Duodenal mucosa (tissue), 2 donors: ENCODE measurements at regions not wholly inside any gene's neighbourhood (a gene's known extent, or its start where the extent isn't known, plus 50 kb on each side); places are given as distances from the start of the nearest gene placed in this dataset.

ENCODE experiments used
- H3K27ac ChIP-seq: one replicate; pipeline ENCODE4 v1.7.0; 2013; ENCODE audit warnings: low read depth, low read length
- H3K27me3 ChIP-seq, 2 donors: one replicate each; pipeline ENCODE4 v1.7.0; 2013; ENCODE audit warnings: low read length in 2 of 2, control low read depth in 1 of 2; ENCODE audit not compliant: insufficient read depth in 2 of 2, control insufficient read depth in 1 of 2
- H3K36me3 ChIP-seq, 2 donors: one replicate each; pipeline ENCODE4 v1.7.0; 2013; ENCODE audit warnings: low read length in 2 of 2, control low read depth in 1 of 2; ENCODE audit not compliant: insufficient read depth in 2 of 2, control insufficient read depth in 1 of 2
- H3K4me1 ChIP-seq, 2 donors: one replicate each; pipeline ENCODE4 v1.7.0; 2013; ENCODE audit warnings: low read length in 2 of 2, control low read depth in 1 of 2; ENCODE audit not compliant: insufficient read depth in 2 of 2, control insufficient read depth in 1 of 2
- H3K4me3 ChIP-seq, 2 donors: one replicate each; pipeline ENCODE4 v1.7.0; 2013; ENCODE audit warnings: low read length in 2 of 2, low read depth in 1 of 2
- H3K9ac ChIP-seq, 2 donors: one replicate each; pipeline ENCODE4 v1.7.0; 2013; ENCODE audit warnings: low read length in 2 of 2, low read depth in 1 of 2
- H3K9me3 ChIP-seq, 2 donors: one replicate each; pipeline ENCODE4 v1.7.0; 2013; ENCODE audit warnings: low read length in 2 of 2, control low read depth in 1 of 2; ENCODE audit not compliant: control insufficient read depth in 1 of 2

GRCh38 chrX:13893826-13894225 lies 76.9 kb upstream of the GPM6B start:
- Histone ChIP-seq H3K4me3 (no peak overlapping the region), H3K9ac (no peak overlapping the region), H3K9me3 (no peaks in the 10 kb centered on the region), H3K27ac (no peak overlapping the region), H3K4me1 (no peaks in the 10 kb centered on the region), H3K36me3 (no peaks in the 10 kb centered on the region), H3K27me3 (no peaks in the 10 kb centered on the region)

GRCh38 chrX:13892856-13893255 lies 76.0 kb upstream of the GPM6B start:
- no peak overlapping the region for H3K27ac ChIP-seq
- H3K27me3 ChIP-seq: no peaks in the 10 kb centered on the region
- H3K4me1 ChIP-seq: no peaks in the 10 kb centered on the region
- no peaks in the 10 kb centered on the region for H3K36me3 ChIP-seq
- H3K4me3 ChIP-seq: no peak overlapping the region
- H3K9ac ChIP-seq: no peak overlapping the region
- H3K9me3 ChIP-seq: no peaks in the 10 kb centered on the region

- no peak overlapping the region for H3K9ac ChIP-seq
- H3K27ac ChIP-seq: no peak overlapping the region
- H3K4me3 ChIP-seq: no peak overlapping the region
- no peaks in the 10 kb centered on the region for H3K27me3 ChIP-seq
- H3K36me3 ChIP-seq: no peaks in the 10 kb centered on the region
- no peaks in the 10 kb centered on the region for H3K9me3 ChIP-seq
- H3K4me1 ChIP-seq: no peaks in the 10 kb centered on the region
These were observed 74.7 kb upstream of the GPM6B start for GRCh38 chrX:13891377-13892140.

- Histone ChIP-seq H3K9me3 (no peaks in the 10 kb centered on the region), H3K9ac (no peak overlapping the region), H3K27ac (no peak overlapping the region), H3K4me1 (no peaks in the 10 kb centered on the region), H3K27me3 (no peaks in the 10 kb centered on the region), H3K36me3 (no peaks in the 10 kb centered on the region), H3K4me3 (no peak overlapping the region)
These were observed 73.9 kb upstream of the GPM6B start for GRCh38 chrX:13890806-13891205.

GRCh38 chrX:13888284-13888683 lies 71.4 kb upstream of the GPM6B start:
- Histone ChIP-seq H3K36me3 (no peaks in the 10 kb centered on the region), H3K27me3 (no peaks in the 10 kb centered on the region), H3K27ac (no peak overlapping the region), H3K4me3 (no peak overlapping the region), H3K4me1 (no peaks in the 10 kb centered on the region), H3K9ac (no peak overlapping the region), H3K9me3 (no peaks in the 10 kb centered on the region)

- H3K9me3 ChIP-seq: no peaks in the 10 kb centered on the region
- no peak overlapping the region for H3K9ac ChIP-seq
- H3K27ac ChIP-seq: no peak overlapping the region
These were observed 68.7 kb upstream of the GPM6B start for GRCh38 chrX:13885591-13885990.

GRCh38 chrX:13876652-13877051 lies 59.8 kb upstream of the GPM6B start:
- Histone ChIP-seq H3K4me1 (no peaks in the 10 kb centered on the region), H3K9me3 (no peaks in the 10 kb centered on the region), H3K36me3 (no peaks in the 10 kb centered on the region), H3K9ac (no peak overlapping the region), H3K27ac (no peak overlapping the region), H3K27me3 (no peaks in the 10 kb centered on the region), H3K4me3 (no peak overlapping the region)

More at GRCh38 chrX:13885591-13885990, 68.7 kb upstream of the GPM6B start:
- Histone ChIP-seq H3K36me3 (no peaks in the 10 kb centered on the region), H3K4me1 (no peaks in the 10 kb centered on the region), H3K4me3 (no peak overlapping the region), H3K27me3 (no peaks in the 10 kb centered on the region)

GRCh38 chrX:13875572-13875971 lies 58.7 kb upstream of the GPM6B start:
- no peak overlapping the region for H3K27ac ChIP-seq
- H3K4me1 ChIP-seq: no peaks in the 10 kb centered on the region
- no peaks in the 10 kb centered on the region for H3K9me3 ChIP-seq
- no peak overlapping the region for H3K4me3 ChIP-seq
- no peak overlapping the region for H3K9ac ChIP-seq
- H3K36me3 ChIP-seq: no peaks in the 10 kb centered on the region
- H3K27me3 ChIP-seq: no peaks in the 10 kb centered on the region

- no peaks in the 10 kb centered on the region for H3K36me3 ChIP-seq
- no peak overlapping the region for H3K9ac ChIP-seq
- no peak overlapping the region for H3K4me3 ChIP-seq
- H3K4me1 ChIP-seq: no peaks in the 10 kb centered on the region
- no peaks in the 10 kb centered on the region for H3K27me3 ChIP-seq
- H3K27ac ChIP-seq: no peak overlapping the region
- no peaks in the 10 kb centered on the region for H3K9me3 ChIP-seq
These were observed 51.7 kb upstream of the GPM6B start for GRCh38 chrX:13868591-13868990.
